Astrocyte (in vitro differentiated cells and primary cell): ENCODE measurements at regions not wholly inside any gene's neighbourhood (a gene's known extent, or its start where the extent isn't known, plus 50 kb on each side); places are given as distances from the start of the nearest gene placed in this dataset.

Experiments used
- CTCF ChIP-seq: IDR thresholded peaks from 2 replicates; pipeline ENCODE4 v1.5.1; 2011; ENCODE audit warnings: low read depth, mild to moderate bottlenecking, inconsistent platforms, low read length, moderate library complexity; ENCODE audit not compliant: insufficient read depth
- EZH2 ChIP-seq: IDR thresholded peaks from 2 replicates; pipeline ENCODE4 v1.6.1; 2012; ENCODE audit warnings: mild to moderate bottlenecking, low read length, inconsistent platforms; ENCODE audit not compliant: insufficient read depth

- TF ChIP-seq CTCF (no peak), EZH2 (no peak)
These were observed 121.7 kb downstream of the GLRX3 start for GRCh38 chr10:130257897-130258296.
